22Rv1 (cell line): ENCODE measurements at regions not wholly inside any gene's neighbourhood (a gene's known extent, or its start where the extent isn't known, plus 50 kb on each side); places are given as distances from the start of the nearest gene placed in this dataset.

ENCODE experiments used
- H3K27ac ChIP-seq: fragments of 450-650 bp; 2 replicates; pipeline ENCODE4 v1.5.1; 2017
- CTCF ChIP-seq: fragments of 450-650 bp; IDR thresholded peaks from 2 replicates; pipeline ENCODE4 v1.5.1; 2017; ENCODE audit warnings: mild to moderate bottlenecking
- ZFX ChIP-seq: fragments of 450-650 bp; IDR thresholded peaks from 2 replicates; pipeline ENCODE4 v1.6.1; 2017; ENCODE audit warnings: antibody characterized with exemption, borderline replicate concordance

- no peak overlapping the region for H3K27ac ChIP-seq
Observed at GRCh38 chr5:175285261-175285660, 158.7 kb downstream of the DRD1 start.

GRCh38 chr5:175284806-175285205 lies 159.2 kb downstream of the DRD1 start:
- no peak overlapping the region for H3K27ac ChIP-seq
- TF ChIP-seq CTCF (no peak), ZFX (no peak)

More at GRCh38 chr5:175285261-175285660, 158.7 kb downstream of the DRD1 start:
- TF ChIP-seq CTCF: no peak
- no peak for TF ChIP-seq ZFX

GRCh38 chr5:175282611-175283225 lies 161.3 kb downstream of the DRD1 start:
- no peak overlapping the region for H3K27ac ChIP-seq
- TF ChIP-seq ZFX: no peak
- no peak for TF ChIP-seq CTCF

- H3K27ac ChIP-seq: no peak overlapping the region
- TF ChIP-seq ZFX (no peak), CTCF (no peak)
Observed at GRCh38 chr5:175281714-175282113, 162.3 kb downstream of the DRD1 start.

- no peak overlapping the region for H3K27ac ChIP-seq
- TF ChIP-seq CTCF (no peak), ZFX (no peak)
Observed at GRCh38 chr5:175281257-175281656, 162.7 kb downstream of the DRD1 start.

- no peak overlapping the region for H3K27ac ChIP-seq
Observed at GRCh38 chr5:175279506-175279905, 164.5 kb downstream of the DRD1 start.

GRCh38 chr5:175275748-175276147 lies 168.2 kb downstream of the DRD1 start:
- no peak for TF ChIP-seq CTCF

More at GRCh38 chr5:175279506-175279905, 164.5 kb downstream of the DRD1 start:
- no peak for TF ChIP-seq CTCF
- no peak for TF ChIP-seq ZFX

More at GRCh38 chr5:175275748-175276147, 168.2 kb downstream of the DRD1 start:
- no peak overlapping the region for H3K27ac ChIP-seq
